SK-N-MC (cell line): ENCODE measurements at regions not wholly inside any gene's neighbourhood (a gene's known extent, or its start where the extent isn't known, plus 50 kb on each side); places are given as distances from the start of the nearest gene placed in this dataset.

Source experiments
- EZH2 ChIP-seq: fragments of 200-600 bp; sonication (generic); IDR thresholded peaks from one replicate; pipeline ENCODE4 v1.6.1; 2017; ENCODE audit warnings: antibody characterized with exemption
- FOXP2 ChIP-seq: optimal IDR thresholded peaks from 2 replicates; pipeline ENCODE3; 2011; ENCODE audit warnings: mild to moderate bottlenecking, moderate library complexity; ENCODE audit not compliant: insufficient read depth; ENCODE audit errors: extremely low read length, control extremely low read depth
- POLR2AphosphoS5 ChIP-seq: IDR thresholded peaks from 2 replicates; pipeline ENCODE4 v1.6.1; 2012; ENCODE audit warnings: mild to moderate bottlenecking, low read depth, low read length, borderline replicate concordance

- TF ChIP-seq POLR2AphosphoS5 (no peak), EZH2 (no peak), FOXP2 (no peak)
These were observed 420.9 kb downstream of the PREX1 start for GRCh38 chr20:48406912-48407340.
